SU-DHL-6 (cell line): ENCODE measurements at regions not wholly inside any gene's neighbourhood (a gene's known extent, or its start where the extent isn't known, plus 50 kb on each side); places are given as distances from the start of the nearest gene placed in this dataset.

Experiments used
- H2AFZ ChIP-seq: fragments of 200-600 bp; sonication (generic); 2 replicates; pipeline ENCODE4 v1.6.1; 2014; ENCODE audit warnings: low read depth, mild to moderate bottlenecking, moderate library complexity, mixed read lengths, antibody characterized with exemption, low read length; ENCODE audit not compliant: severe bottlenecking
- H3F3A ChIP-seq: fragments of 200-600 bp; shearing (Covaris generic); 2 replicates; pipeline ENCODE4 v1.6.0; 2016; ENCODE audit warnings: antibody characterized with exemption, mild to moderate bottlenecking; ENCODE audit not compliant: insufficient read depth
- H3K27ac ChIP-seq: fragments of 200-600 bp; sonication (generic); 2 replicates; pipeline ENCODE4 v1.5.1; 2016; ENCODE audit warnings: low read depth, mild to moderate bottlenecking, low read length, moderate library complexity, mixed read lengths
- H3K27me3 ChIP-seq: fragments of 200-600 bp; sonication (generic), shearing (Covaris generic); 2 replicates; pipeline ENCODE4 v1.6.0; 2014; ENCODE audit warnings: mild to moderate bottlenecking, low read length
- H3K36me3 ChIP-seq: fragments of 200-600 bp; sonication (generic); 2 replicates; pipeline ENCODE4 v1.6.1; 2014; ENCODE audit warnings: mild to moderate bottlenecking, low read length, mixed read lengths
- H3K4me2 ChIP-seq: fragments of 300-600, 200-600 bp; shearing (Covaris generic), sonication (generic); 2 replicates; pipeline ENCODE4 v1.6.0; 2014; ENCODE audit warnings: low read length, low read depth, mild to moderate bottlenecking; ENCODE audit not compliant: poor library complexity, severe bottlenecking
- H3K4me3 ChIP-seq: fragments of 200-600 bp; sonication (generic); 2 replicates; pipeline ENCODE4 v1.5.1; 2014; ENCODE audit warnings: antibody characterized with exemption, low read length, mild to moderate bottlenecking, mixed read lengths; ENCODE audit not compliant: insufficient read depth, poor library complexity, severe bottlenecking
- H3K79me2 ChIP-seq: fragments of 200-600 bp; sonication (generic); 2 replicates; pipeline ENCODE4 v1.6.1; 2014; ENCODE audit warnings: mild to moderate bottlenecking, low read length, moderate library complexity; ENCODE audit not compliant: insufficient read depth
- H3K9ac ChIP-seq: fragments of 200-600 bp; sonication (generic); 2 replicates; pipeline ENCODE4 v1.7.0; 2014; ENCODE audit warnings: mild to moderate bottlenecking, low read length
- H3K9me2 ChIP-seq: fragments of 200-600 bp; sonication (generic); replicated peaks from 2 replicates; pipeline ENCODE4 v1.6.1; 2014; ENCODE audit warnings: low read length; ENCODE audit not compliant: insufficient read depth
- H3K9me3 ChIP-seq: fragments of 200-600 bp; sonication (generic); 2 replicates; pipeline ENCODE4 v1.6.1; 2014; ENCODE audit warnings: low read length, mixed read lengths; ENCODE audit not compliant: insufficient read depth
- H4K20me1 ChIP-seq: fragments of 200-600 bp; sonication (generic); 2 replicates; pipeline ENCODE4 v1.6.1; 2014; ENCODE audit warnings: low read depth, mild to moderate bottlenecking, antibody characterized with exemption, low read length, moderate library complexity, mixed read lengths
- EZH2phosphoT487 ChIP-seq: fragments of 200-600 bp; sonication (generic), shearing (Covaris generic); conservative IDR thresholded peaks from 2 replicates; pipeline ENCODE4 v1.6.1; 2018; ENCODE audit warnings: mild to moderate bottlenecking, antibody characterized with exemption, low read length, moderate library complexity, mixed read lengths
- TF ChIP-seq, protein P1 (sequence below): fragments of 200-600 bp; sonication (generic); IDR thresholded peaks from one replicate; pipeline ENCODE4 v1.5.1; 2017; ENCODE audit warnings: antibody characterized with exemption, mild to moderate bottlenecking, low read length, moderate library complexity; ENCODE audit not compliant: insufficient read depth, poor library complexity, severe bottlenecking

DNA sequence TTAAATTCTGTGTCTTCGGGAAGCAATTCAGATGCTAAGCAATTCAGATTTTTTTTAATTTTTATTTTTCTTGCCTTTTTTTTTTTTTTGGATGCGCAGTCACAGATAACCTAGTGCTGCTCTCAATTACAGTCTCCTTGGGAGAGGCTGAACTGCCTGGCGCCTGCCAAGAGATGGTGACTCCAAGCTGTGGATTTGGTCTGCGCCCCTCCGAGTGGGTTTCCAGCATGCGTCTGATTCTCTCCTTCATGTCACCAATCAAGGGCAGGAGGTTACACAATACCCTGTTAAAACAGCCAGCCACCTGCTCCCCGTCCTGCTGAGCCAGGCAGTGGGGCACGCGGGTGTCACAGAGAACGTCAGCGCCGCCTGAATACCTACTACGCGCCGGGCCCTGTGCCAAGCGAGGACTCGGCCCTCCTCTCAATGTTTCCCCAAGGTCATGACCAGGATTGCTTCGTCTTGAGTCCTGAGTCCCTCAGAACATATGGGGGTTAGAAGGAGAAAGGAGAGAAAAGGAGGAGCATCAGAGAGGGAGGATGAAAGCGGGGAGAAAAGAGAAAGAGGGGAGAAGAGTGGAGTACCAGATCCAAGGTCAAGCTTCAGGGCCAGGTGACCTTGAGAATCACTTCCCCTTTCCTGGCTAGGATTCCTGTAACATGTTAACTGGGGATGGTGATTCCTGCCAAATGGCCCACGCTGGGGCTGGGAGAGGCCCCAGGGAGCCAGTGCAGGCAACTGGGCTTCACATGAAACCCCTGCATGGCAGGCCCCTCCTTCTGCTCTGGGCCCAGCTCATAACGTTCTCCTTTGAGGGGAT, 213.6 kb downstream of the URI1 start:
- Histone ChIP-seq H3K4me2 (no peak overlapping the region), H3K36me3 (no peaks in the 10 kb centered on the region), H3K9me2 (no peaks in the 10 kb centered on the region), H3K4me3 (no peak overlapping the region), H3K27ac (no peak overlapping the region), H3K9me3 (no peaks in the 10 kb centered on the region), H3K27me3 (no peaks in the 10 kb centered on the region), H4K20me1 (no peaks in the 10 kb centered on the region), H3F3A (no peaks in the 10 kb centered on the region), H2AFZ (no peak overlapping the region), H3K79me2 (no peaks in the 10 kb centered on the region), H3K9ac (no peak overlapping the region)
- TF ChIP-seq, protein P1, sequence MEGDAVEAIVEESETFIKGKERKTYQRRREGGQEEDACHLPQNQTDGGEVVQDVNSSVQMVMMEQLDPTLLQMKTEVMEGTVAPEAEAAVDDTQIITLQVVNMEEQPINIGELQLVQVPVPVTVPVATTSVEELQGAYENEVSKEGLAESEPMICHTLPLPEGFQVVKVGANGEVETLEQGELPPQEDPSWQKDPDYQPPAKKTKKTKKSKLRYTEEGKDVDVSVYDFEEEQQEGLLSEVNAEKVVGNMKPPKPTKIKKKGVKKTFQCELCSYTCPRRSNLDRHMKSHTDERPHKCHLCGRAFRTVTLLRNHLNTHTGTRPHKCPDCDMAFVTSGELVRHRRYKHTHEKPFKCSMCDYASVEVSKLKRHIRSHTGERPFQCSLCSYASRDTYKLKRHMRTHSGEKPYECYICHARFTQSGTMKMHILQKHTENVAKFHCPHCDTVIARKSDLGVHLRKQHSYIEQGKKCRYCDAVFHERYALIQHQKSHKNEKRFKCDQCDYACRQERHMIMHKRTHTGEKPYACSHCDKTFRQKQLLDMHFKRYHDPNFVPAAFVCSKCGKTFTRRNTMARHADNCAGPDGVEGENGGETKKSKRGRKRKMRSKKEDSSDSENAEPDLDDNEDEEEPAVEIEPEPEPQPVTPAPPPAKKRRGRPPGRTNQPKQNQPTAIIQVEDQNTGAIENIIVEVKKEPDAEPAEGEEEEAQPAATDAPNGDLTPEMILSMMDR = no peak
- TF ChIP-seq EZH2phosphoT487 = no peak

DNA sequence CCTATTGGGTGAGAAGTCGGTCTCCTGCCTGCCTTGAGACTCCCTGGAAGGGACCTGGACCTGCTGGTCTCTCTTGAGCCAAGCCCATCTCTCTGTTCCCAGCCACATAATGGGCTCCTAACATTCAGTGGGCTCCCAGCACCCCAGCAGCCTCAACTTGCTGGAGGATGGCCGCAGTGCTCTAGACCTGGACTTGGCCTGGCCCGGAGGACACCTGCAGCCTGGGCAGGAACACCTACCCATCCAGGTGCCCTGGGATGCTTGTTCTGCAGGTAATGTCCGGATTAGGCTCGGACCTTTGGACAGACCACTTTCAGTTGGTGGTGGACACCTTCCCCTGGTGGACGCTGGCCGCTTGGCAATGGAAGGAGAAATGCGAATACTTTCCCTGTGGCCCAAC, 214.6 kb downstream of the URI1 start:
- no peak overlapping the region for H3K27ac ChIP-seq
- no peaks in the 10 kb centered on the region for H3K79me2 ChIP-seq
- no peaks in the 10 kb centered on the region for H4K20me1 ChIP-seq
- no peaks in the 10 kb centered on the region for H3K9me3 ChIP-seq
- TF ChIP-seq, protein P1 = no peak
- no peak for TF ChIP-seq EZH2phosphoT487
- no peaks in the 10 kb centered on the region for H3K9me2 ChIP-seq
- H3K4me2 ChIP-seq = no peak overlapping the region
- H3F3A ChIP-seq = no peaks in the 10 kb centered on the region
- H2AFZ ChIP-seq = no peak overlapping the region
- no peaks in the 10 kb centered on the region for H3K36me3 ChIP-seq
- no peak overlapping the region for H3K4me3 ChIP-seq
- H3K27me3 ChIP-seq = no peaks in the 10 kb centered on the region
- no peak overlapping the region for H3K9ac ChIP-seq

DNA sequence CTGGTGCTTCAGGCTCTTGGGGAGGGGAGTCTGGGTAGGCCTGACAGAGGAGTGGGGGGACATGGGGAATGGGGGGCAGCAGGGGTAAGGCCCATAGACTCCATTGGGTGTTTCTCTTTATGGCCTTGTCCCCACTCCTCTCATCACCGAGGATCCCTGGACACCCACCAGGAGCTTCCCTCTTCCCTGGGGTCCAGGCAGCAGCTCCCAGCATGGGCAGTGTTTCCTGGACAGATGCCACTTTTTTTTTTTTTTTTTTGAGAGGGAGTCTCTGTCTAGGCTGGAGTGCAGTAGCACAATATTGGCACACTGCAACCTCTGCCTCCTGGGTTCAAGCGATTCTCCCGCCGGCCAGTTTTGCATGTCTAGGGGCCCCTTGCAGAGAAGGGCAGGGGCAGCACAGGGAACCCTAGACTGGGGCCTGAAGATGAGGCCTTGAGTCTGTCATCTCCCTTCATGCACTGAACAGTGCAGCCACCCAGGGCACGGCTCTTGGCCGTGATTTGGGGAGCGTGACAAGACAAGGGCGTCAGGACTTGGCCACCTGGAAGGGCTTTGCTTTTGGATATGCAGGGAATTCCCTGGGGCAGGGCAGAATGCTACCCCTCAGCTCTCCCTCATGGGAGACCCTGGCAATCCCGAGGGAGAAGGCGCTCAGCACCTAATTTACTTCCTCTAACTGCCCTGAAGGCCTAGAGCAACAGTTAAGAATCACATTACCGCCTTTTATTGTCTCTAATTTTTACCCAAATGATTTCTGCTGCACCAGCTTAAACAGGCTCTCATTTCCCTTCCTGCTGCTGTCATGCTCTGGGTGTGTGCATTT, 213.9 kb upstream of the ZNF536 start:
- Histone ChIP-seq H3F3A (no peaks in the 10 kb centered on the region), H3K36me3 (no peaks in the 10 kb centered on the region), H3K27ac (no peak overlapping the region), H2AFZ (no peak overlapping the region), H3K79me2 (no peaks in the 10 kb centered on the region), H3K4me2 (no peak overlapping the region), H3K27me3 (no peaks in the 10 kb centered on the region), H3K9ac (no peak overlapping the region), H3K9me2 (no peaks in the 10 kb centered on the region), H3K9me3 (no peaks in the 10 kb centered on the region), H3K4me3 (no peak overlapping the region), H4K20me1 (no peaks in the 10 kb centered on the region)
- TF ChIP-seq EZH2phosphoT487 = no peak
- TF ChIP-seq, protein P1 = no peak
